Osteocyte (in vitro differentiated cells): ENCODE measurements at regions not wholly inside any gene's neighbourhood (a gene's known extent, or its start where the extent isn't known, plus 50 kb on each side); places are given as distances from the start of the nearest gene placed in this dataset.
"Not testable (repeated sequence)": the region's sequence is repeated elsewhere in the genome, so short reads cannot be mapped to it uniquely, and the experiment has no call there.

ENCODE experiments used
- DNase-seq: peaks from one replicate; pipeline ENCODE4 v3.0.0; 2021; ENCODE audit warnings: mixed read lengths; ENCODE audit not compliant: unreplicated experiment; ENCODE audit errors: extremely low spot score
- H3K27ac Mint-ChIP-seq: one replicate; pipeline ENCODE4 v1.8.0; 2021; ENCODE audit warnings: mild to moderate bottlenecking, mixed read lengths; ENCODE audit not compliant: unreplicated experiment
- H3K27me3 Mint-ChIP-seq: one replicate; pipeline ENCODE4 v1.8.0; 2021; ENCODE audit warnings: mixed read lengths; ENCODE audit not compliant: unreplicated experiment
- H3K36me3 Mint-ChIP-seq: one replicate; pipeline ENCODE4 v1.8.0; 2021; ENCODE audit warnings: mixed read lengths; ENCODE audit not compliant: unreplicated experiment
- H3K4me1 Mint-ChIP-seq: one replicate; pipeline ENCODE4 v1.8.0; 2021; ENCODE audit warnings: mixed read lengths; ENCODE audit not compliant: unreplicated experiment
- H3K4me3 Mint-ChIP-seq: one replicate; pipeline ENCODE4 v1.8.0; 2021; ENCODE audit warnings: mild to moderate bottlenecking, moderate library complexity, mixed read lengths; ENCODE audit not compliant: unreplicated experiment
- H3K9me3 Mint-ChIP-seq: one replicate; pipeline ENCODE4 v1.8.0; 2021; ENCODE audit warnings: mixed read lengths; ENCODE audit not compliant: unreplicated experiment
- TF ChIP-seq, protein P1 (sequence below): fragments of 200-600 bp; sonication (generic); IDR thresholded peaks from 2 replicates; pipeline ENCODE4 v1.5.0; 2021; ENCODE audit warnings: antibody characterized with exemption, mild to moderate bottlenecking, moderate library complexity

- H3K27me3 Mint-ChIP-seq = peaks cover 2% of the 10 kb centered on the region
- H3K4me1 Mint-ChIP-seq = peaks cover 3% of the 10 kb centered on the region
- DNase-seq = no peak
- H3K9me3 Mint-ChIP-seq = peaks cover 12% of the 10 kb centered on the region
- H3K36me3 Mint-ChIP-seq = no peaks in the 10 kb centered on the region
- H3K27ac Mint-ChIP-seq = no peak overlapping the region
- H3K4me3 Mint-ChIP-seq = no peak overlapping the region
- TF ChIP-seq, protein P1, sequence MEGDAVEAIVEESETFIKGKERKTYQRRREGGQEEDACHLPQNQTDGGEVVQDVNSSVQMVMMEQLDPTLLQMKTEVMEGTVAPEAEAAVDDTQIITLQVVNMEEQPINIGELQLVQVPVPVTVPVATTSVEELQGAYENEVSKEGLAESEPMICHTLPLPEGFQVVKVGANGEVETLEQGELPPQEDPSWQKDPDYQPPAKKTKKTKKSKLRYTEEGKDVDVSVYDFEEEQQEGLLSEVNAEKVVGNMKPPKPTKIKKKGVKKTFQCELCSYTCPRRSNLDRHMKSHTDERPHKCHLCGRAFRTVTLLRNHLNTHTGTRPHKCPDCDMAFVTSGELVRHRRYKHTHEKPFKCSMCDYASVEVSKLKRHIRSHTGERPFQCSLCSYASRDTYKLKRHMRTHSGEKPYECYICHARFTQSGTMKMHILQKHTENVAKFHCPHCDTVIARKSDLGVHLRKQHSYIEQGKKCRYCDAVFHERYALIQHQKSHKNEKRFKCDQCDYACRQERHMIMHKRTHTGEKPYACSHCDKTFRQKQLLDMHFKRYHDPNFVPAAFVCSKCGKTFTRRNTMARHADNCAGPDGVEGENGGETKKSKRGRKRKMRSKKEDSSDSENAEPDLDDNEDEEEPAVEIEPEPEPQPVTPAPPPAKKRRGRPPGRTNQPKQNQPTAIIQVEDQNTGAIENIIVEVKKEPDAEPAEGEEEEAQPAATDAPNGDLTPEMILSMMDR = no peak
These were observed 148.5 kb upstream of the OR4E1 start for GRCh38 chr14:21822109-21822508.

GRCh38 chr14:21820631-21821030 lies 147.0 kb upstream of the OR4E1 start:
- H3K4me1 Mint-ChIP-seq = peaks cover 3% of the 10 kb centered on the region
- no peak overlapping the region for H3K27ac Mint-ChIP-seq
- H3K9me3 Mint-ChIP-seq = peaks cover 25% of the 10 kb centered on the region
- TF ChIP-seq, protein P1 = no peak
- no peaks in the 10 kb centered on the region for H3K27me3 Mint-ChIP-seq
- no peak overlapping the region for H3K4me3 Mint-ChIP-seq
- H3K36me3 Mint-ChIP-seq = no peaks in the 10 kb centered on the region
- no peak for DNase-seq

DNA sequence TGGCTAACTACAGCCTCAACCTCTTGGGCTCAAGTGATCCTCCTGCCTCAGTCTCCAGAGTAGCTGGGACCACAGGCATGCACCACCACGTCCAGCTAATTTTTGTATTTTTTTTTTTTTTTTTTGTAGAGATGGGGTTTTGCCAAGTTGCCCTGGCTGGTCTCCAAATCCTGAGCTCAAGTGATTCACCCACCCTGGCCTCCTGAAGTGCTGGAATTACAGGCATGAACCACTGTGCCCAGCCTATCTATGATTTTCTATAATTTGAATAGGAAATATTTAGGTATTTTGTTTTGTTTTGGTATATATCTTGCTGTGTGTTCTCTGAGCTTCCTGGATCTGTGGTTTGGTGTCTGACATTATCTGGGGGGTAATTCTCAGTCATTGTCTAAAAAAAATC lies 146.3 kb upstream of the OR4E1 start:
- not testable (repeated sequence) for H3K4me3 Mint-ChIP-seq, H3K4me1 Mint-ChIP-seq, DNase-seq, H3K36me3 Mint-ChIP-seq, H3K27me3 Mint-ChIP-seq, H3K27ac Mint-ChIP-seq
- peaks cover 25% of the 10 kb centered on the region for H3K9me3 Mint-ChIP-seq

- H3K9me3 Mint-ChIP-seq = peaks cover 25% of the 10 kb centered on the region
- H3K4me3 Mint-ChIP-seq, H3K27me3 Mint-ChIP-seq, H3K27ac Mint-ChIP-seq, H3K4me1 Mint-ChIP-seq, DNase-seq, H3K36me3 Mint-ChIP-seq: not testable (repeated sequence)
These were observed 143.4 kb upstream of the OR4E1 start for GRCh38 chr14:21817010-21817409.

DNA sequence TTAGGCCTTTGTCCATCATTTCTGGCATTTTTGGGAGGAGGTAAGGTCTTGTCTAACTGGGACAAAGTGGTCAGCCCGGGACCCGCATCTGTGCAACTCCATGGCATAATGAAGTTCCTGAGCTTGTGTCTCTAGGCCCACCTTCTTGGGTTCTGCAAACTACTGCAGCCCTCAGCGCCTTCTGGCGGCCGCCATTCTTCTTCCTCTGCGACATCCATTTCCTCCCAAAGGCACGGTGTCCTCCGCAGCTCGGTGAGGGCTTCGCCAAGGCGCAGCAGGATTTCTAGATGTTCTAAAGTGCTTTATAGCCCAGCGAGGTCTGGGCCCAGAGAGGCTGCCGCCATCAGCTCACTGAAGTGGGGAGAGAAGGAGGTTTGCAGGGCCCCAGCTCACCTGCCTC lies 134.4 kb upstream of the OR4E1 start:
- no peaks in the 10 kb centered on the region for H3K36me3 Mint-ChIP-seq
- DNase-seq = no peak
- H3K4me3 Mint-ChIP-seq = no peak overlapping the region
- TF ChIP-seq, protein P1 = no peak
- H3K9me3 Mint-ChIP-seq = no peaks in the 10 kb centered on the region
- no peak overlapping the region for H3K27ac Mint-ChIP-seq
- H3K4me1 Mint-ChIP-seq = no peaks in the 10 kb centered on the region
- H3K27me3 Mint-ChIP-seq = no peaks in the 10 kb centered on the region

DNA sequence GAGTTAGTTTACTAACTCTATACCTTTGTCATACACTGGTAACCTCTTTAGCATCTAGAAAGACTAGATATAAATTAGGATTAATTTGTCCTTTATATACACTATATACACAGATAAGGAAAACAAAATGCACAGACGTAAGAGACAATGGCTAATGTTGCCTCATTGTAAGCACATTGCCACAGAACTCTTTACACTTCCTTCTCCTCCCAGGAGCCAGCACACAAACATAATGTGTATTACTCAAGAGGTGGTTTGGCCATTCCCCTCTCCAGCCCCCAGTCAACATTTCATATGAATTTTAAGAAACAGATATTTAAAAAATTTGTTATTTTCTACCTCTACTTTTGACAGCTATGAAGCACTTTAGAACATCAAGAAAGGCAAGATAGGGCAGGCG lies 131.4 kb upstream of the OR4E1 start:
- Mint-ChIP-seq H3K9me3 (no peaks in the 10 kb centered on the region), H3K27ac (no peak overlapping the region), H3K36me3 (no peaks in the 10 kb centered on the region), H3K4me3 (no peak overlapping the region), H3K27me3 (no peaks in the 10 kb centered on the region), H3K4me1 (no peaks in the 10 kb centered on the region)
- TF ChIP-seq, protein P1 = no peak
- no peak for DNase-seq
